GM19372 (cell line): ENCODE measurements at regions not wholly inside any gene's neighbourhood (a gene's known extent, or its start where the extent isn't known, plus 50 kb on each side); places are given as distances from the start of the nearest gene placed in this dataset.
A peak's percentile ranks its signal among the peaks of the same experiment; 100 is the strongest.

Source experiments
- ATAC-seq: cut with Tn5 transposase; IDR thresholded peaks from one replicate; pipeline ENCODE4 v1.9.1; 2021; ENCODE audit warnings: mild to moderate bottlenecking, low read depth, moderate library complexity; ENCODE audit not compliant: unreplicated experiment

DNA sequence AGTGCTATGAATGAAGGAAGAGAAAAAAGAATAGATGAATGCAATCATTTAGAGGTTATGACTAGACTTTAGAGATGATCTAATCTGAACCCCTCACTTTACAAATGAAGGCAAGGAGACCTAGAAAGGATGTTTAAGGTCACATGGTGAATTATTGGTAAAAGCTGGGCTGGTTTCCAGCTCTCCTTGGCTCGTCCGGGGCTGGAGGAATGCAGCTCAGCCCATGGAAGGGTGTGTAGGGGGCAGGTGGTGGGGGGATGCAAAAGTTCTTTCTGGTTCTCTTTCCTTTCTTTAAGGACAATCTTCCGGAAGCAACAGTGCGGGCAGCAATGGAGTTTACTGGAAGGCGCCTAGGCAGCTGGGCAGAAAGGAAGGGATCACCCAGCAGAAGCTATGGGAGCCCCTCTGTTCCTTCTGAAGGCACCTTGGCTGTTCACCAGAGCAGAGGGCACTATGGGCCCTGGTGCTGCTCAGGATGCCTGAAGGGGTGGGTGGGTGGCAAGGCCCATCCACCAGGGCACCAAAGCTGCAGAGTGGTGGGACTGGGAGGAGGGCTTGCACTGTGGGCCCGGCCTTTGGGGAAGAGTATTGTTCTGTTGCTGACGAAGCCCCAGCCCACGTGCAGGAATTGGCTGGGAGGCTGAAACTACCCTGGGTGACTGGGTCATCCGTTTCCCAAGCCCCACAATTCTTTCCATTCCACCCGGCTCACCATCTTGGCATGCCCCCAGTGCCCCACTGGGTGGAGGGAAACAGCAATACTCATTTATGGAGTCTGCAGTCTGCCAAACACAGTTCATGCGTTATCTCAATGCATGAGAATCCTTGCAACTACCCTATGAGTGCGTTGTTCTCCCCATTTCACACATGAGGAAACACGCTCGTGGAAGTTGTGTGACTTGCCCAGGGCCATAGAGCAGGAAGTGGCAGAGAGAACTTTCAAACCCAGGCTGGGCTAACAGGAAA lies 78.2 kb downstream of the IRF2BPL start:
- ATAC-seq = no peak

DNA sequence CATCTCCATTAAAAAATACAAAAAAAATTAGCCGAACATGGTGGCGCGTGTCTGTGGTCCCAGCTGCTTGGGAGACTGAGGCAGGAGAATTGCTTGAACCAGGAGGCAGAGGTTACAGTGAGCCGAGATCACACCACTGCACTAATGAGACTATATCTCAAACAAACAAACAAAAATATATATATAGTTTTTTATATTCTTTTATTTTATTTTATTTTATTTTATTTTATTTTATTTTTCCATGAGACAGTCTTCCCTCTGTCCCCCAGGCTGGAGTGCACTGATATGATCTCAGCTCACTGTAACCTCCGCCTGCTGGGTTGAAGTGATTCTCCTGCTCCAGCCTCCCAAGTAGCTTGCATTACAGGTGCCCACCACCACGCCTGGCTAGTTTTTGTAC lies 79.5 kb downstream of the IRF2BPL start:
- ATAC-seq = no peak

DNA sequence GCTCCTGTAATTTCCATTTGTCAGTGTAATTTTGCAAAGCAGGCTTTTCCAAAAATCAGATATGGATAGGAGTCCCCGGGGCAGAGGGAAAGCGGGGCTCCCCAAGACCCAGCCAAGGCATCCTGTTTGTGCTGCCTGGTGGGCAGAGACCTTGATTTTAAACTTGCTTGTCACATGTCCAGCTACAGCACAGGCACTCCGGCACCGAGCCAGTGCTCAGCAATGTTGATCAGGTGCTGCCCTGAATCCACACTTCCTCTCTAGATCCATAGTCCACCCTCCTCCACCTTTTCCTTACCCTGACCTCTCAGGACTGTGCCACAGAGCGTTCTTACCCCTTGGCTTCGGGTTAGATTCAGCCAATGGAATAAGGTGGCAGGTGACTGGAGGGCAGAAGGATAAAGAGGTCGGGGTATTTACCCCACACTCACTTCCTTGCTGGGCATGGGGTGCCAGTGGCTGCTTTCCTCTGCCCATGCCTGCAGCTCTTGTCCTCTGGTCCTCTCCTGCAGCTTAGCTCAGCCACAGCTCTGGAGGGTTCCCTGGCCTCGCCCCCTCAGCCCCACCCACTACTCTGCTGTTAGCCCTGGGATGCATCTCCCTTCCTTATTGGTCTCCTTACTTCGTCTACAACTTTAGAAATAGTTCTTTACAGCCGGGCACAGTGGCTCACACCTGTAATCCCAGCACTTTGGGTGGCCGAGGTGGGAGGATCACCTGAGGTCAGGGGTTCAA lies 80.1 kb downstream of the IRF2BPL start:
- ATAC-seq = no peak

DNA sequence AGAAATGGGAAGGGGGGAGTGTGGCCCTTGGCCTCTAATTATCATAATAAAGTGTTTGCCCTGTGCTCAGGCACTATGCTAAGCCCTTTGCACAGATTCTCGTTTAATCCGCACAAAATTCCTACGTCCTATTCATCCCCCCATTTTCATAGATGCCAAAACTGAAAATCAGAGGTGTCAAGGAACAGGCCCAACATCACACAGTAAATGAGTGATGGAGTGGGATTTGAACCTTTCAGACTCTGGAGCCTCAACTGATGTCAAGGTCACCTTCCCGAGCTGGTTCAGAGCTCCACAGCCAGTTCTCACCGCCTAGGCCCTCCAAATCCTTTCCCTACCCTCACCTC lies 80.7 kb downstream of the IRF2BPL start:
- no peak for ATAC-seq

DNA sequence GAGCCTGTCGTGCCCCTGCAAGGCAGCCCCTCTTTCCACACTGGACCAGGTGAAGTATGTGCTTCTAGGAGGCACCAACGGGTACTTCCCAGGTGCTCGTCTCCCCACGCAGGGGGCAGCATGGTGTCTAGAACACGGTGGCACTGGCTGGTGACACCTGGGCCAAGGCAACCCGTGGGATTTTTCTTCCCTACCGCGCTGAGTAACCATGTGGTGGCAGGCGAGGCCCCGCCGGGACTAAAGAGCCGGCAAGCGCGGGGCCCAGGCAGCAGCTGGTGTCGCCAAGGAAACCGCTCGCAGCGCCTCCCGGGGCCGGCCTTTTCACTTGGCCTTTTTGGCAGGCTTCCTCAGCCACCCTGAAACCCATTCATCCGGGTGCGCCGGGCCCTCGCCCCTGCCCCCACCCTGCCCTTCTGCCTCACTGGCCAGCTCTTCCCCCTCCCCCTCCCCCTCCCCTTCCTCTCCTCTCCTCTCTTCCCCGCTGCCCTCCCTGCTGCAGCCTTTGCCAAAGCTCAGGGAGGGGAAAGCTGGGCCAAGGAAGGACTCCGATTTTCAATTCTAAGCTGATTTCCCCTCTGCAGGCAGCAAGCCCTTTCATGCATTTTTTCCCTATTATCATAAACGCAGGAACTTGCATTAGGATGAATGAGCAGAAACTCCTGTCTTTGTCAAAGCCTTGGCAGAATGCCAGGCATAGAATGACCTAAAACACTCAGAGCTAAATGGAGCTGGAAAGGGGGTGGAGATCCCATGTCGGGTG lies 81.2 kb downstream of the IRF2BPL start:
- ATAC-seq = peak; percentile 85

DNA sequence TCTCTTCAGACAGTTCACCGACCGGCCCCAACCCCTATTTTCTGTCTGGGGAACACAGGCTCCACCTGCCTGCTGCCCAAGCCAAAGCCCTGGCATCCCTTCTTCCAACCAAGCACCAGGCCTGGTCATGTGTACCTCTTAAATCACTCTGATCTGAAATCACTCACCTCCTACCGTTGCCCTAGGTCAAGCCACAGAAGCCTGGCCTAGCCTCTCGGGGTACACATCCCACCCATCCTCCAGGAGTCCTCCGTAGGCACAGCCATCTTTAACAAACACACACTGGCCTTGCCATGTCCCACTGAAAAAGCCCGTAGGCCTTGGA lies 81.8 kb downstream of the IRF2BPL start:
- ATAC-seq = no peak

DNA sequence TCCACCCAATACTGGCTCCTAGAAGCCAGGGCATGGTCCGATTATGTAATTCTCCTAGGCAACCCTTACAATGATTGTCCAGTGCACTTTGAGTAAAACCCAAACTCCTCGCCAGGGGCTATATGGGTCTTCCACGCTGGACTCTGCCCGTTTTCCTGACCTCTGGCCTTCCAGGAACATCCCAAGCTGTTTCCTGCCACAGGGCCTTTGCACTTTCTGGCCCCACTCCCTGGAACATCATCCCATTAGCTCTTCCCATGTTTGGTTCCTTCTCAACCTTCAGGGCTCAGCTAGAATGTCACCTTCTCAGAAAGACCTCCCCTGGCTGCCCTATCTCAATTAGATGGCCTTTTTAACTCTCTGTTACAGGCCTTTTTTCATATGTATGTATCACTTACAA lies 85.4 kb downstream of the IRF2BPL start:
- ATAC-seq = no peak

DNA sequence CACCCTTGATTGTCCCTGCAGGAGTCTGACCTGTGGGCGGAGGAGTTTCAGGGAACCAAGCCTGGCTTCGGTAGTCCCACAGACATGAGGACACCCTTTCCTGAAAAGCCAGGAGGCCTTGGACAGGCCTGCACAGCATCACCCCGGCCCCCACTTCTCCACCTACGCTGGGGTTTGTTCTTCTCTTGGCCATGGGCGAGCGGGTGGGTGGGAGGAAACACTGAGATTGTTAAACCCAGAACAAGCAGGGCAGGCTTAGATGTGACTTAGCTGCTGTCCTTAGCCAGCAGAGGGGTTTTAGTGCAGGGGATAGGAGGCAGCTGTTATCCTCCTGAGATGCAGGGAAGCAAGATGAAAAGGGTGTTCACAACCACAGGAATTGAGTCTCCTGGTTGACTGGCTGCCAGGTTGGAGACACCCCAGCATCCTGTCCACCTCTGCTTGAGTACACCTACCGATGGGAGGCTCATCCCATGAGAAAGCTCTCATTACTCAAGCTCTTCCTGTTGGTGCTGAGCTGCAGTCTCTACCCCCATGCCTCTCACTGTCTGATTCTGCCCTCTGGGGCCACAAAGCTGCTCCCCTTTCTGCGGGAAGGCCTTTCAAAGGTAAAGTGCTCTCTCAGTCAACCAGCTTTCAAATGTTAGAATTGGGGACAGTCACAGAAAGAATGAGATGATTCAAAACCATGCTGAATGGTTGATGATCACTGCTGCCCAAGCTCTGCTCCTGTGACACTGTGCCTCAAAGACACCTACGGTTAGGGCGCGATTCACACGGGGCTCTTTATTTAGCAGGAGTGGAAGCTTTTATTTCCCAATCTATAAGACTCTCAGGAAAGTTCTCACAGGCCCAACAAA lies 86.3 kb downstream of the IRF2BPL start:
- ATAC-seq = no peak

DNA sequence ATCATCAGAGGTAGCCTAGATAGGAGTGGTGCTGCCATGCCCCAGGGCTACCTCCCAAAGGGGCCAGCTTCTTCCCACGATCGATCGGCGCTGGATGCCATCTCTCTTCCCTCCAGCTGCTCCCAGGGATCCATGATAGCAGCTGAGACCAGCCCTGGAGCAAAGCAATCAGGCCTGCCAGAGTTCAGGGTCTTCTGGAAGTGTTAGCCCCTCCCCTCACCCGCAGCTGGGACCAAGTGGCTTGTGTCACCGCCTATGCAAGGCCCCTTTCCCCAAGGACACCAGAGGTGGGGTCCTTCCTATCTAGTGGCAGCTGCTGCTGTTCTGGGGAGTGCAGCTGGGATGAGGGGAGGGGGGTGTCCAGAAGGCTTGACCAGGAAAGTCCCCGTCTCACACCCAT lies 87.0 kb downstream of the IRF2BPL start:
- ATAC-seq = no peak

DNA sequence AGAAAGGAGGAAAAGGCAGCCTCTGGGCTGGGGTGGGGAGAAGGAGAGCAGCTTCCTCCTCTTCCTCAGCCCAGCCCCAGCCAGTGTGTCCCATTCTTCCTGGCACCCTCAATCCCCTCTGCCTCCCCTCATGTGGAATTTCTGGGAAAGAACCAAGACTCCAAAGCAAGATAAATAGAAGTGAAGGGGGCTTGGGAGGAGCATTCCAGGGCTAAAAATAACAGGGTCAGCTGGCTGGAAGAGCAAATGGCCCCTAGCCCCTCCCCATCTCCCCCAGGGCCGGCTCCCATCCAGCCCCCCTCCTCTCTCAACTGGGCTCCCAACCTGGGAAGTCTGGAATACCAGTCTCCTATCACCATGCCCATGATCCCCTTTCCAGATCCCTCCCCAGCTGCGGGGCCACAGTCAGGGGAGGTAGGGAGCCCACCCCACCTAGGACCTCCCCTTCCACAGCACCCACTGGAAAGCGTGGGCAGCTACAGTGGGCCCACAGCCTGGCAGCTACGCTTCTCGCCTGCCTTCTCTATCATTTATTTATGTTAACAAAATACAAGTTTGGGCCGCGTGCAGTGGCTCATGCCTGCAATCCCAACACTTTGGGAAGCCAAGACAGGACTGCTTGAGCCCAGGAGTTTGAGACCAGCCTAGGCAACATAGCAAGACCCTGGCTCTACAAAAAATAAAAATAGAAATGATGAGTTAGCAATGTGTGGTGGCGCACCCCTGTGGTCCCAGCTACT lies 88.3 kb downstream of the IRF2BPL start:
- no peak for ATAC-seq

DNA sequence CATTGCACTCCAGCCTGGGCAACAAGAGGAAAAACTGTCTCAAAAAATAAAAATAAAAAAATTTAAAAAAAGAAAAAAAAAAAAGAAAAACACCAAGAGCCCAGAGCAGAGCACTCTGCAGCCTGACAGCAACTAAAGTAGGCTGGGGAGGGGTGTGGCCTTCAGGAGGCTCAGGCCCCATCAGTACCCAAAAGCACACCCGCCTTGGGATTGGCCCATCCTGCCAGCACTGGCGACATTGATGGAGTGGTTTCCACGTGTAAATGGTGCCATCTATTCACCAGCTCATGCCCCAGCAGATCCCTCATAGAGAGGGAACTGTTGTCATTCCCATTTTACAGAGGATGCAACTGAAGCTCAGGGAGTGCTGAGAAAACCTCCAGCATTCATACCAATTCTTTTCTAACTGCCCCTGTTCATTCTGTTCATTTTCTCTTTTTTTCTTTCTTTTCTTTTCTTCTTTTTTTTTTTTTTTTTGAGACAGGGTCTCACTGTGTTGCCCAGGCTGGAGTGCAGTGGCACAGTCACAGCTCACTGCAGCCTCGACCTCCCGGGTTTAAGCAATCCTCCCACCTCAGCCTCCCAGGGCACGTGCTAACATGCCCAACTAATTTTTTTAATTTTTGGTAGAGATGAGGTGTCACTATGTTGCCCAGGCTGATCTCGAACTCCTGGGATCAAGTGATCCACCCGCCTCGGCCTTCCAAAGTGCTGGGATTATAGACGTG lies 89.3 kb downstream of the IRF2BPL start:
- ATAC-seq = no peak

DNA sequence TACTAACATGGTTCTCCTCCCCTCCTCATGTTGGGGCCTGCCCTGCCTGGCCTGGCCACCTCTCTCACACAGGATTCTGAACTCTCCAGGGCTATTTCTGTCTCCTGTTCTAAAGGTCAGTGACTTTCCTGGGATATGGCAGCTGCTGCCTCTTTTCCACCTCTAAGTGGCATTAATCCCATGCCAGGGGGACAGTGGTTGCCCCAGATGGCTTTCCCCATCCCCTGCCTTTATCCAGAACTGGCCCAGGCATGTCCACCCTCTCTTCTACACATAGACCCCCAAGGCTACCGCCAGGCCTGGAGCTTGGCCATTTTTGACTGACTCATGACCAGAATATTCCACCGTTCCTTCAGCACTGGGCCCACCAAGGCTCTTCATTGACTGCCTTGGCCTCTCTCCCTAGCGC lies 90.4 kb downstream of the IRF2BPL start:
- ATAC-seq = no peak

DNA sequence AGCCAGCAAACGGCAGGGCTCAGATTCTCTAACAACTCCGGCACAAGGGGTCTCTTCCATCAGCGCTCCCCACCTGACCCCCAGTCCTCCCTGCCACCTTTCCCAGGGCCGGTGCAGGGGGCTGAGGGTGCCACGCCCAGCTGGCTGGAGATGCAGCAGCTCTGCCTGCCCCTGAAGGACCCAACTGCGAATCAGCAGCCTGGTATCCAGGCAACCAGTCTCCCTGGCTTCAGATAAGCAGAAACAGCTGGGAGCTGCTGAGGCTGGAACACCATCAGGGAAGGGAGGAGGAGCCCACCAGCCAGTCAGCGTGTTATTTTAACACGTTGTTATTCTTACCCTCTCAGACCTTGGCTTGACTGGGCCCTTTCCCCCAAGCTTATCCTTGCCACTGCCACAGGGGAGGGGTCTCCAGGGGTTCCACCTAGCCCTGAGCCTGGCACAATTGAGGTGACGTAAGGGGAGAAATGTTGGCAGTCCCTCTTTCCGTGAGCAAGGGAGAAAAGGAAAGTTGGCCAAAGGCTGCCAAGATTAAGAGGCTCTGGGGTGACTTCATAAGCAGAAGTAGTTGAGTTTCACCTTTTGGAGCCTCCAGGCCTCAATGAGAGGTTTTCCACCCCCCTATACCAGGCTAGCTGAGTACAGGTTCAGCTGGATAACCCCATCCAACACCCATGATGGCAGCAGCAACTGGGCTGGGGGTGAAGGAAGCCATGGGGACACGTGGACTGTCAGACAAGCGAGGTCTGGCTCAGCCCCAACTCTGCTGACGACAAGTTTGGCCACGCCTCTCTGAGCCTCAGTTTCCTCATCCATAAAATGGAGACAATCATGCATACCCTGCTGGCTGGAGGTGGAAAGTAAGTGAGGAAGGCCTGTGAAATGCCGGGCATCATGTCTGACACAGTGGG lies 91.1 kb downstream of the IRF2BPL start:
- ATAC-seq = no peak

DNA sequence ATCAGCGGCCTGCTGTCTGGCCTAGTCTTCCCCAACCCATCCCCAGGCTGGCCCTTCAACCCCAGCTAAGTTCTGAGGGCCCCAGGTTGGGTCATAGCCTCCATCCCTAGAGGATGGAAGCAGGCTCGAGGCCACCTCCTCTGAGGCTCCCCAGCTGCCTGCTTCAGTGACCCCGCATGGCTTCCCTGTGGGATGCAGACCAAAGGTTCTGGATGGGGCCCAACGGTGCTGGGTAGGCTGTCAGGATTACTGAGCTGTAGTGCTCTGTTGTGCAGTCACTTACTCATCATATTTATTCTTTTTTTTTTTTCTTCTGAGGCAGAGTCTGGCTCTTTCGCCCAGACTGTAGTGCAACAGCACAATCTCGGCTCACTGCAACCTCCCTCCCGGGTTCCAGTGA lies 92.0 kb downstream of the IRF2BPL start:
- ATAC-seq = no peak

DNA sequence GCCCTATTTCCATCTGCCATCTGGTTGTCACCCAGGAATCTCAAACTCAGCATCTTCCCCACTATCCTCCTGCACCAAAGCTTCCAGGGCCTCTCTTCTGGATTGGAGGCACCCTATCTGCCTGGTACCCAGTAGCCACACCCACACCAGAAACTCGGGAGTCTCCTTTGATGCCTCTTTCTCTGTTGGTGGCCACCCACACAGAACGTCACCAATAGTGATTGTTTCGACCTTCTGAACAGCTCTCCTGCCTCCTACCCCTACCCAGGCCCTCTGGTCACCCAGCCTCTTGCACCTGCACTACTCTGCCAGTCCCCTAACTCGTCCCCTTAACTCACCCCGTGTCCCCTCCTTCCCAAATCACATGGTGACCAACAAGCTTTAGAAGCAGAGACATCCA lies 95.0 kb downstream of the IRF2BPL start:
- ATAC-seq = no peak

DNA sequence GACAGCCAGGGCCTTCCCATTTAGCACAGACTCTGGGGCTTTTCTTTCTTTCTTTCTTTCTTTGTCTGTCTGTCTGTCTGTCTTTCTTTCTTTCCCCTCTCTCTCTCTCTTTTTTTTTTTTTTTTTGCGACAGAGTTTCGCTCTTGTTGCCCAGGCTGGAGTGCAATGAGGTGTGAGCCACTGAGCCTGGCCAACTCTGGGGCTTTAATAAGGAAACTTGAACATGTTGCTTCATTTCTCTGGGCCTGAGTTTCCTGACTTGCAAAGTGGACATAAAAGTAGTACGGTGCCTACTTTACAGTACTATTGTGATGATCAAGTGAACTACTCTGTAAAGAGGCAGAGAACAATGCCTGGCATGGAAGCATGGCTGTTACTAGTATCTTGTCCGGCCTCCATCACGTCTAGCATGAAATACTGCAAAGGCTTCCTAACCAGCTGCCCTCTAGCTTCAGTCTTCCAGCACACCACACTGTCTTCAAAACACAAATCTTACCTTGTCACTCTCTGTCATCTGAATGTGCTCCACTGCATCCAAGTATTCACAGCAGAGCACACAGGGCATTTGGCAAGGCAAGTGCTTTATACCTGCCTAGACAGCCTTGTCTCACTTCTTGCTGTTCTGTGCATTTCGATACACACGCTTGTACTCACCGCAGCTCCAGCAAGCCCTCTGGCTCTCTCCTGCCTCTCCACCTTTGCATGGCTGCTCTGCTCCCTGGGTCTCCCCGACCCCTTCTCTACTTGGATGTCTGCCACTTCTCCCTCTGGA lies 96.7 kb downstream of the IRF2BPL start:
- no peak for ATAC-seq

DNA sequence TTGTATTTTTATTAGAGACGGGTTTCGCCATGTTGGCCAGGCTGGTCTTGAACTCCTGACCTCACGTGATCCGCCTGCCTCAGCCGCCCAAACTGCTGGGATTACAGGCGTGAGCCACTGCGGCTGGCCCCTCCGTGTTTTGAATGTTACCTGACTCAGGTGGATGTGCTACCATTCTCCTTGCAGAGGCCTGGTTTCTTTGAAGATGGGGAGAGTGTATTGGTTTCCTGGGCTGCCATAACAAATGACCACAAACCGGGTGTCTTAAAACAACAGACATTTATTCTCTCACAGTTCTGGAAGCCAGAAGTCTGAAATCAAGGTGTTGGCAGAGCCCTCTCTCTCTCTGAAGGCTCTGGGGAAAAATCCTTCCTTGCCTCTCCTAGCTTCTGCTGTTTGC lies 98.0 kb downstream of the IRF2BPL start:
- ATAC-seq = no peak
